ENCODE measurements at regions not wholly inside any gene's neighbourhood (a gene's known extent, or its start where the extent isn't known, plus 50 kb on each side); places are given as distances from the start of the nearest gene placed in this dataset.

DNA sequence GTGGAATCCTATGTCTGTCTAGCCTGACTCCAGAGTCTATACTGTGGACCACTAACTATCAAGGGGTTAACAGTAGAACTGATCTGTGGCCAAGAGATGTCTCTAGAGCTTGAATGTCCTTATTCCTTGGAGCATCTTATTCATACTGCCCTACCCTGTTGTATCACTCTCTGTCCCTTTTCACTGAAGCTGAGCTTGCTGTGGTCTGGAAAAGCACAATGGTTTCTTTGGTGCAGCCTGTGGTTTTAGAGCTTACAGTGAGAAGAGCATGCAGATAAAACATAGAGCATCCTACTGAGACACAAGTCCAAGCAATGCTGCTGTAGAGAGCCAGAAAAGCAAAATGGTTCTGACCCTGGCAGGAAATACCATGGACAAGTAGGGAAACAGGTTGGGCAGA lies 367.0 kb upstream of the ATP2B1 start:
- TF ChIP-seq POLR2AphosphoS5 (IDR thresholded peaks at IDR 0.05; ENCODE audit: low read depth, low read length) (no peak), POLR2A (IDR thresholded peaks at IDR 0.05; ENCODE audit: low read depth, low read length) (no peak), TAF1 (IDR thresholded peaks at IDR 0.05; ENCODE audit: borderline replicate concordance, low read depth, low read length) (no peak)
